Gastroesophageal sphincter (tissue), 3 donors: ENCODE measurements at regions not wholly inside any gene's neighbourhood (a gene's known extent, or its start where the extent isn't known, plus 50 kb on each side); places are given as distances from the start of the nearest gene placed in this dataset.

Experiments
- CTCF ChIP-seq, 4 experiments: fragments of 200-600 bp in 2 of 4; fragments of 450-650 bp in 2 of 4; sonication (generic) in 1 of 4; IDR thresholded peaks; one replicate each; pipeline ENCODE4 v1.5.1; 2017 to 2019; ENCODE audit warnings: antibody characterized with exemption in 4 of 4, mild to moderate bottlenecking in 2 of 4, moderate library complexity in 2 of 4
- POLR2A ChIP-seq, 2 donors: fragments of 450-650 bp; IDR thresholded peaks; one replicate each; pipeline ENCODE4 v1.6.1; 2017; ENCODE audit warnings: antibody characterized with exemption in 2 of 2, mild to moderate bottlenecking in 2 of 2, moderate library complexity in 1 of 2

GRCh38 chr22:34502821-34503220, 563.1 kb upstream of the ISX start:
- TF ChIP-seq CTCF (IDR thresholded peaks at IDR 0.05) (no peak), POLR2A (IDR thresholded peaks at IDR 0.05) (no peak)
